Heart left ventricle (tissue), 16 donors: ENCODE measurements at regions not wholly inside any gene's neighbourhood (a gene's known extent, or its start where the extent isn't known, plus 50 kb on each side); places are given as distances from the start of the nearest gene placed in this dataset.

Source experiments
- ATAC-seq, 4 donors: fragments of 200-7000 bp; cut with Tn5 transposase; one replicate each; pipeline ENCODE4 v1.9.1; 2020 to 2022; ENCODE audit warnings: moderate library complexity in 4 of 4, mild to moderate bottlenecking in 3 of 4, moderate number of reproducible peaks in 1 of 4
- DNase-seq, 5 donors: peaks; one replicate each; pipeline ENCODE4 v3.0.0-alpha.2; 2020
- H3K27ac ChIP-seq, 12 donors: fragments of 200-600 bp; sonication (generic) in 4 of 12; one replicate each; pipeline versions ENCODE4 v1.5.0 to v1.8.0; 2016 to 2022; ENCODE audit warnings: mild to moderate bottlenecking in 2 of 12
- H3K27me3 ChIP-seq, 9 donors: fragments of 200-600 bp; sonication (generic) in 2 of 9; one replicate each; pipeline versions ENCODE4 v1.5.1 to v1.8.0; 2016 to 2022; ENCODE audit warnings: mild to moderate bottlenecking in 3 of 9
- H3K36me3 ChIP-seq, 9 donors: fragments of 200-600 bp; sonication (generic) in 2 of 9; one replicate each; pipeline versions ENCODE4 v1.5.0 to v1.8.0; 2018 to 2022; ENCODE audit warnings: mild to moderate bottlenecking in 2 of 9
- H3K4me1 ChIP-seq, 12 donors: fragments of 200-600 bp; sonication (generic) in 4 of 12; one replicate each; pipeline versions ENCODE4 v1.5.0 to v1.8.0; 2016 to 2022; ENCODE audit warnings: mild to moderate bottlenecking in 3 of 12
- H3K4me3 ChIP-seq, 12 donors: fragments of 200-600 bp; sonication (generic) in 4 of 12; one replicate each; pipeline versions ENCODE4 v1.5.0 to v1.8.0; 2017 to 2022; ENCODE audit warnings: mild to moderate bottlenecking in 9 of 12, moderate library complexity in 4 of 12
- H3K9me3 ChIP-seq, 12 donors: fragments of 200-600 bp; sonication (generic) in 4 of 12; one replicate each; pipeline versions ENCODE4 v1.5.0 to v1.8.0; 2016 to 2022; ENCODE audit warnings: mild to moderate bottlenecking in 1 of 12
- POLR2A ChIP-seq, 2 donors: fragments of 450-650 bp; IDR thresholded peaks; one replicate each; pipeline ENCODE4 v1.6.1; 2017; ENCODE audit warnings: antibody characterized with exemption in 2 of 2, mild to moderate bottlenecking in 2 of 2, moderate library complexity in 2 of 2
- WGBS, 4 donors: extraction: QIAGEN DNeasy Blood & Tissue Kit in 2 of 4; methylation state at CpG; one replicate each; pipeline versions ENCODE4 v1.1.5 to v1.1.7; 2013 to 2018; 5-methylcytosine and 5-hydroxymethylcytosine counted together
- intact Hi-C, 10 donors: fragments of 100-400 bp; cut with DNase I; formaldehyde crosslinking; loops; one replicate each; pipeline versions ENCODE4 v1.11.1 to v1.14.2; 2022
- TF ChIP-seq, protein P1 (sequence below), 12 donors: fragments of 200-600 bp; sonication (generic) in 4 of 12; IDR thresholded peaks; one replicate each; pipeline versions ENCODE4 v1.5.0 to v1.8.0; 2018 to 2022; ENCODE audit warnings: antibody characterized with exemption in 12 of 12, mild to moderate bottlenecking in 5 of 12
- donor health status: ischemic (EF 13 %, LVEDD 7.1; RV severe dilation, severe dysfunction).
- donor health status: healthy with polysubstance abuse.
- donor health status: DM: no; HTN: yes; CAD: no.
- donor health status: DM: no; HTN: no; CAD: no.
- donor health status: ischemic (EF 25% LVEDD 6.9; RV normal size, moderate dysfunction).
- donor health status: ischemic (EF 25% LVEDD 5.7; RV mildly dilated, moderate dysfunction).
- donor health status: healthy.
- donor health status: DM: yes; HTN: yes; CAD: no.
- donor health status: ischemic (EF 35%, LVEDD 5.7; RV mildly dilated, moderate dysfunction).
- donor health status: nonischemic (EF 11% LVEDD 7.7; RV severe dilation, severe dysfunction).
- donor health status: DM: yes; HTN: yes; CAD: no.
- donor health status: PGD.
- donor health status: ischemic (EF 29% LVEDD 5.4; RV normal size, mild dysfunction).
- donor health status: nonischemic (EF 23%, LVEDD 6.1; RV moderate dilation, normal function).

DNA sequence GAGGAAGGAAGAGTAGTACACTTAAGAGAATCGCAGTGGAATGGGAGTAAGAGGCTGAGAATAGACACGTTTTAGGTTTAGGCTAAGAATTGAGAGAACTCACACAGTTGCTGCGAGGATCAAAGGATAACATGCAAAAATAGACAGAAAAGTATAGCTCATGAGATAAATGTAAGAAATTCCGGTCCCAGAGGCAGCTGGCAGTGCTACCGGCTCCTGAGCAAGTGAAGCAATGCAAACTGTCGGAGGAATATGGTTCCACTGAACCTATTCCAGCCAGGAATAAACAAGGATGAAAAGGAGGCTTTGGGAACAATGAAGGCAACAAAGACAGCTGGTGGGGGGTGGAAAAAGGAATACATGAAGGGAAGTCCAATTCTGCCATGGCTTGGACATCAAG lies 191.8 kb downstream of the QDPR start:
- TF ChIP-seq, protein P1, sequence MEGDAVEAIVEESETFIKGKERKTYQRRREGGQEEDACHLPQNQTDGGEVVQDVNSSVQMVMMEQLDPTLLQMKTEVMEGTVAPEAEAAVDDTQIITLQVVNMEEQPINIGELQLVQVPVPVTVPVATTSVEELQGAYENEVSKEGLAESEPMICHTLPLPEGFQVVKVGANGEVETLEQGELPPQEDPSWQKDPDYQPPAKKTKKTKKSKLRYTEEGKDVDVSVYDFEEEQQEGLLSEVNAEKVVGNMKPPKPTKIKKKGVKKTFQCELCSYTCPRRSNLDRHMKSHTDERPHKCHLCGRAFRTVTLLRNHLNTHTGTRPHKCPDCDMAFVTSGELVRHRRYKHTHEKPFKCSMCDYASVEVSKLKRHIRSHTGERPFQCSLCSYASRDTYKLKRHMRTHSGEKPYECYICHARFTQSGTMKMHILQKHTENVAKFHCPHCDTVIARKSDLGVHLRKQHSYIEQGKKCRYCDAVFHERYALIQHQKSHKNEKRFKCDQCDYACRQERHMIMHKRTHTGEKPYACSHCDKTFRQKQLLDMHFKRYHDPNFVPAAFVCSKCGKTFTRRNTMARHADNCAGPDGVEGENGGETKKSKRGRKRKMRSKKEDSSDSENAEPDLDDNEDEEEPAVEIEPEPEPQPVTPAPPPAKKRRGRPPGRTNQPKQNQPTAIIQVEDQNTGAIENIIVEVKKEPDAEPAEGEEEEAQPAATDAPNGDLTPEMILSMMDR (IDR thresholded peaks at IDR 0.05) = no peak
- no peak for TF ChIP-seq POLR2A (IDR thresholded peaks at IDR 0.05)

GRCh38 chr4:17317526-17317925 lies 194.4 kb downstream of the QDPR start:
- Histone ChIP-seq H3K36me3 (no peaks in the 10 kb centered on the region), H3K27ac (no peak overlapping the region), H3K4me3 (no peak overlapping the region), H3K27me3 (no peaks in the 10 kb centered on the region), H3K4me1 (peaks cover 0 to 2% (median 0%) of the 10 kb centered on the region in 12 donors), H3K9me3 (peaks cover 0 to 4% (median 0%) of the 10 kb centered on the region in 12 donors)
- ATAC-seq (no peak), DNase-seq (no peak)
- 59 to 73% (median 66%) methylated on average over 5 of the region's 5 CpGs for WGBS, 4 donors
- intact Hi-C loops = loop anchor here in 2 of 10 donors (10.0 kb wide), 2 partner anchors 143 to 153 kb away; no protein-coding TSS in a partner anchor
- TF ChIP-seq, protein P1 (IDR thresholded peaks at IDR 0.05) = no peak
- TF ChIP-seq POLR2A (IDR thresholded peaks at IDR 0.05) = no peak

More for the DNA sequence above, 191.8 kb downstream of the QDPR start:
- intact Hi-C loops = loop anchor here (2.0 to 10.0 kb wide), 20 partner anchors 39 to 1035 kb away; partner anchors contain the start of gene LDB2 (in 1 of the 10)
- Histone ChIP-seq H3K9me3 (peaks cover 0 to 4% (median 0%) of the 10 kb centered on the region in 12 donors), H3K27ac (no peak overlapping the region), H3K4me3 (no peak overlapping the region), H3K36me3 (no peaks in the 10 kb centered on the region), H3K27me3 (no peaks in the 10 kb centered on the region), H3K4me1 (peaks cover 0 to 15% (median 10%) of the 10 kb centered on the region in 12 donors)
- 83 to 88% (median 85%) methylated on average over 6 of the region's 6 CpGs for WGBS, 4 donors
- DNase-seq = no peak
- no peak for ATAC-seq

- no peak for TF ChIP-seq POLR2A (IDR thresholded peaks at IDR 0.05)
- TF ChIP-seq, protein P1 (IDR thresholded peaks at IDR 0.05) = no peak
- intact Hi-C loops = loop anchor here in 2 of 10 donors (10.0 kb wide), 2 partner anchors 142 to 152 kb away; no protein-coding TSS in a partner anchor
- no peaks in the 10 kb centered on the region for H3K27me3 ChIP-seq
- H3K9me3 ChIP-seq = peaks cover 0 to 4% (median 0%) of the 10 kb centered on the region in 12 donors
- DNase-seq (no peak), ATAC-seq (no peak)
- H3K36me3 ChIP-seq = no peaks in the 10 kb centered on the region
- H3K4me3 ChIP-seq = no peak overlapping the region
- H3K27ac ChIP-seq = no peak overlapping the region
- WGBS, 4 donors = 91 to 99% (median 93%) methylated on average over 1 of the region's 1 CpG
- no peaks in the 10 kb centered on the region for H3K4me1 ChIP-seq
These were observed 195.3 kb downstream of the QDPR start for GRCh38 chr4:17316566-17316965.

- no peak overlapping the region for H3K4me3 ChIP-seq
- intact Hi-C loops = loop anchor here in 2 of 10 donors (10.0 kb wide), 2 partner anchors 141 to 151 kb away; no protein-coding TSS in a partner anchor
- no peak for DNase-seq
- H3K36me3 ChIP-seq = no peaks in the 10 kb centered on the region
- ATAC-seq = no peak
- H3K9me3 ChIP-seq = peaks cover 0 to 3% (median 0%) of the 10 kb centered on the region in 12 donors
- H3K27me3 ChIP-seq = no peaks in the 10 kb centered on the region
- no peak overlapping the region for H3K27ac ChIP-seq
- TF ChIP-seq POLR2A (IDR thresholded peaks at IDR 0.05) = no peak
- TF ChIP-seq, protein P1 (IDR thresholded peaks at IDR 0.05) = peak in 1 of 12 donors; percentile 6
- H3K4me1 ChIP-seq = no peaks in the 10 kb centered on the region
These were observed 196.4 kb downstream of the QDPR start for GRCh38 chr4:17315459-17315858.
